IgD-negative memory B cell (primary cell): ENCODE measurements at regions not wholly inside any gene's neighbourhood (a gene's known extent, or its start where the extent isn't known, plus 50 kb on each side); places are given as distances from the start of the nearest gene placed in this dataset.
A peak's percentile ranks its signal among the peaks of the same experiment; 100 is the strongest.

Source experiments
- H3K27ac Mint-ChIP-seq, 3 donors: one replicate each; pipeline ENCODE4 v1.8.0; 2020 to 2022; ENCODE audit warnings: mild to moderate bottlenecking in 3 of 3, mixed read lengths in 3 of 3, moderate library complexity in 1 of 3
- H3K27me3 Mint-ChIP-seq: one replicate; pipeline ENCODE4 v1.8.0; 2021; ENCODE audit warnings: mixed read lengths
- H3K36me3 Mint-ChIP-seq: one replicate; pipeline ENCODE4 v1.8.0; 2020; ENCODE audit warnings: mild to moderate bottlenecking, mixed read lengths
- H3K4me1 Mint-ChIP-seq, 3 donors: one replicate each; pipeline ENCODE4 v1.8.0; 2020 to 2022; ENCODE audit warnings: mixed read lengths in 3 of 3, mild to moderate bottlenecking in 1 of 3
- H3K4me3 Mint-ChIP-seq, 4 donors: one replicate each; pipeline ENCODE4 v1.8.0; 2020 to 2022; ENCODE audit warnings: mild to moderate bottlenecking in 4 of 4, mixed read lengths in 4 of 4, moderate library complexity in 3 of 4
- H3K9me3 Mint-ChIP-seq, 3 donors: one replicate each; pipeline ENCODE4 v1.8.0; 2020 to 2021; ENCODE audit warnings: mixed read lengths in 3 of 3, mild to moderate bottlenecking in 1 of 3

- Mint-ChIP-seq H3K4me1 (peaks cover 0 to under 1% (median 0%) of the 10 kb centered on the region in 3 donors), H3K36me3 (peaks cover 2% of the 10 kb centered on the region), H3K4me3 (no peak overlapping the region), H3K27ac (no peak overlapping the region), H3K9me3 (peaks cover 0 to 2% (median 2%) of the 10 kb centered on the region in 3 donors), H3K27me3 (peaks cover 60% of the 10 kb centered on the region)
Measured at GRCh38 chr4:41873380-41874295, 61.6 kb upstream of the TMEM33 start.

DNA sequence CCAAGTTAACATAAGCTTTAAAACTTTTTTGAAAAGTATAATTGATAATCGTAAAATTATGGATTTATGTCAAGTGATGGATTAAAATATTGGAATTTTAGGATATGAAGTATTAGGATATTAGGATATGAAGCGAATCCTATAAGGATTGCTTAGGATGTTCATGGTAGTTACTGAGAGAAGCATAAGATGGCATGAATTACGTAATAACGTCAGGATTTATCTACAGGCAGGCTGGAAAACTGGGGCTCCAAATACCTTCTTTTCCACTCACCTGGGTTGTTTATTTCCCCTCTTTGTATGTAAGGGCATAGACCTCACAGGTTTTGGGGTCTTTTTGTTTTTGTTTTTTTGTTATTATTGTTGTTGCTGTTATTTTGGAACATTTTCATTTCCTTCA, 65.2 kb upstream of the TMEM33 start:
- no peaks in the 10 kb centered on the region for H3K36me3 Mint-ChIP-seq
- no peak overlapping the region for H3K4me3 Mint-ChIP-seq
- no peak overlapping the region for H3K27ac Mint-ChIP-seq
- peaks cover 0 to 7% (median 4%) of the 10 kb centered on the region in 3 donors for H3K4me1 Mint-ChIP-seq
- peaks cover 0 to 2% (median 2%) of the 10 kb centered on the region in 3 donors for H3K9me3 Mint-ChIP-seq
- H3K27me3 Mint-ChIP-seq = peaks cover 59% of the 10 kb centered on the region

DNA sequence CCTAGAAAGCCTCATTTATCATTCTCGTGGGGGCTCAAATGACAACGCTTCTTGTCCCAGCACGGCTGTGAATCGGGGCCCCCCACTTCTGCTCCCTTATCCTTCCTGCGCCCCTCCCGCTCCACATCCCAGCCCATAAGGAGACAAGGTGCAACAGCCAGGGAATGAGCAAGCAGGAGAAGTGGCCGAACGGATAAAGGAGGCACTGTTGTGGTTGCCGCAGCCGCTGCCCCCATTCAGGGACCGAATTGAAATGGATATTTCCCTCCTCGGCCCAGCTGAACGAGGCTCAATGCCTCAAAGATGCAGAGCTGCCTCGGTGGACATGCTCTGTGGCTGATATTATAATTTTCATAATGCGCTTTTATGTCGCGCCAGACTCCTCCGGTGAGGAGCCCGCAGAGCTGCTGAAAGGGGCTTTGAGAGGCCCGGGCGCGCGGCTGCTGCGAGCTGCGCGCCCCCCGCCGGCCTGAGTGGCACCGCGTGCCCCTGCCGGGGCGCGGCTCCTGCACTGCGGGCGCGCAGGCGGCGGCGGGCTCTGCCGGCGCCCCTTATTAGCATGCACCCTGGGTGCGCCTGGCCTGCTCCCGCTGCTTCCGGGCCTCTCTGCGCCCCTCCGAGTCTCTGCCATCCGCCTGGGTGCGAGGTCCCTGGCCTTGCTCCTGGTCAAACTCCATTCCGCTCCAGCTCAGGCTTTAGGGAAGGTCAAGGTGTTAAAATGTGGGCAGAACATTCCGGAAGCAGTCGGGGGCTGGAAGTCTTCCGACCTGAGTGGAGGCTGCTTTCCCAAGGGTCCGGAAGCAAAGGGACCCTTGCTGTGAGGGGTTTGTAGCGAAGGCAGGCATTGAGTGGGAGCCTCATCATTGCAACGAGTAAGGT, 68.2 kb upstream of the TMEM33 start:
- peaks cover 0 to 7% (median 4%) of the 10 kb centered on the region in 3 donors for H3K4me1 Mint-ChIP-seq
- no peak overlapping the region for H3K27ac Mint-ChIP-seq
- peaks cover 0 to under 1% (median under 1%) of the 10 kb centered on the region in 3 donors for H3K9me3 Mint-ChIP-seq
- peaks cover 53% of the 10 kb centered on the region for H3K27me3 Mint-ChIP-seq
- H3K4me3 Mint-ChIP-seq = peak overlapping the region in 1 of 4 donors; percentile 81
- H3K36me3 Mint-ChIP-seq = no peaks in the 10 kb centered on the region

DNA sequence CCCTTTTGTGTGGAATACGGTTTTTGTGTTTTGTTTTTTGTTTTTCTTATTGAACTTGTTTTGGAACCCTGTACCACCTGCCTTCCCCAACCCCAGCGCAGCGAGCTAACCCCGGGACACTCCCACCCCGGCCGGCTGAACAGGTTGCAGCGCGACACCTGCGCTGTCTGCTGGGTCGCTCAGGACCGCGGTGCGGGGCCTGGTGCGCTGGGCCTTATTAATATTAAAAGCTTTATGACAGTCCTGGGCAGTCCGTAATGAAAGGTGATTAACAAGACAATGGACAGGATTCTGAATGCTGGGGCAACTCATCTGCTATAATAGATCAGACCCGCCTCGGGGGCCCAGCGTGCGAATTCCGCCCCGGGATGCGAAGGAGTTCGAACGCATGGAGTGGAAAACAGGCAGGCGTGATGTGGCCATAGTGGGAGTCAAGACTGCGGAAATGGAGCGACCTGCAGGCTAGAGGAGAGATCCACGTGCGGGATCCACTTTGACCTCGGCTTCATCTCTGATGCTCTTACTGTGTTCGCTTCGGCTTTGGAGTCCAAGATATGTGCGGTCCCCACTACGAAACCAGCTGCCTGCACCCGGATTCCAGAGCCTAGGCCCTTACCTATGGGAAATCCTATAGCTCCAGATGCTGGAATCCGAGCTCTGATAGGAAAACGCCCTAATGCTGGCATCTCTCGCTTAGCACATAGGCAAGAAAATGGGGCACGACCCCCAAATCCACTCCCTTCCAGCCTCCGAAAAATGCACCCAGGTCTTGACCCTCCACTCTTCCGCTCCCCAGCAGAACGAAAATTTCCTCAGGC, 69.0 kb upstream of the TMEM33 start:
- Mint-ChIP-seq H3K4me1 (peaks cover 0 to 7% (median 4%) of the 10 kb centered on the region in 3 donors), H3K27me3 (peaks cover 49% of the 10 kb centered on the region), H3K27ac (no peak overlapping the region), H3K36me3 (no peaks in the 10 kb centered on the region), H3K9me3 (no peaks in the 10 kb centered on the region), H3K4me3 (no peak overlapping the region)

DNA sequence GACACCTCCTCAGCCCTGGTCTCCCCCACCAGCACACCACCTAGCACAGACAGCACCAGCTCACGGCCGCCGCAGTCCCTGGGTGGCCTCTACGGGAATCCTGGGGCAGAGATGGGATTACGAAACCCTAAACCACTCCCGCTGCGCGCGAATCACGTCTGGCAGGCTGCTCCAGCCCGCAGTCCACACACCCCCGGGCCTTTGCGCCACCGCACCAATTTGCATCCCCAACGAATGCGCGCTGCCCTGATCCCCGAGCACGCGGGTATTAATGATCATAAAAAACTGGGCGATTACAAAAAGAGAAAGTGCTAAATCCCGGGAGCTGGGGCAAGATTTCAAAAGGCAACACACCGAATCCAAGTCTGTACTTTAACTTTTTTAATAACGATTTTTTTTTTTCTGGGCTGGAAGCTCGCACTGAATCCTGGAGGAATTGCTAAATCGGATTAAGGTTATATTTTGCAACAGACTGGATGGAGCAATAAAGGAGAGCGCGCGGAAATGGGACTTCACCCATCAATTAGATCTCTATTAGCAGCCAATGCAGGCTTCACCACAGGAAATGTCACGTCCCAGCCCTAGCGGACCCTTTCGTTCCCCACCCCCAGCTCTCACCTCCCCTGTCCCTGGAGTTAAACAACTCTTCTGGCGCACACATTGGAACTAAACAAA, 69.8 kb upstream of the TMEM33 start:
- no peaks in the 10 kb centered on the region for H3K36me3 Mint-ChIP-seq
- H3K27ac Mint-ChIP-seq = no peak overlapping the region
- H3K4me3 Mint-ChIP-seq = peak overlapping the region in 1 of 4 donors; percentile 24

DNA sequence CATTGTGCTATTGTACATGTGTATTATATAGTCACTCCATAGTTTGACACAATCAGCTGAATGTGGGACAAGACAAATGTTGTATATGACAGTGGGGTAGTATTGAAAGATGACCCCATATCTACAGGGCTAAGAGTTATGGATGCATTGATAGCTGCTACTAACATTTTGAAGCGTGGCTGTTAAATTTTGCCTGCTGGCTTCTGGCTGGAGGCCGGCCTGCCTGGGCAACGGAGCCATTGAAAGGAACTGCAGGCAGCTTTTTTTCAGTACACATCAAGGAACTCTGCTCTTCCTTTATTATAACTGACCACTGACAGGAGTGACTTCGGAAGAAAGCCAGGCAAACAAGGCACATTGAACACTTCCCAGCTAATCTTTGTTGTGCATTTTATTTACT, 76.1 kb upstream of the TMEM33 start:
- no peaks in the 10 kb centered on the region for H3K4me1 Mint-ChIP-seq
- no peak overlapping the region for H3K4me3 Mint-ChIP-seq
- H3K27ac Mint-ChIP-seq = no peak overlapping the region
- H3K27me3 Mint-ChIP-seq = peaks cover 16% of the 10 kb centered on the region
- no peaks in the 10 kb centered on the region for H3K36me3 Mint-ChIP-seq
- H3K9me3 Mint-ChIP-seq = no peaks in the 10 kb centered on the region

More for the DNA sequence above, 69.8 kb upstream of the TMEM33 start:
- Mint-ChIP-seq H3K4me1 (peaks cover 0 to 7% (median 4%) of the 10 kb centered on the region in 3 donors), H3K9me3 (no peaks in the 10 kb centered on the region), H3K27me3 (peaks cover 47% of the 10 kb centered on the region)

DNA sequence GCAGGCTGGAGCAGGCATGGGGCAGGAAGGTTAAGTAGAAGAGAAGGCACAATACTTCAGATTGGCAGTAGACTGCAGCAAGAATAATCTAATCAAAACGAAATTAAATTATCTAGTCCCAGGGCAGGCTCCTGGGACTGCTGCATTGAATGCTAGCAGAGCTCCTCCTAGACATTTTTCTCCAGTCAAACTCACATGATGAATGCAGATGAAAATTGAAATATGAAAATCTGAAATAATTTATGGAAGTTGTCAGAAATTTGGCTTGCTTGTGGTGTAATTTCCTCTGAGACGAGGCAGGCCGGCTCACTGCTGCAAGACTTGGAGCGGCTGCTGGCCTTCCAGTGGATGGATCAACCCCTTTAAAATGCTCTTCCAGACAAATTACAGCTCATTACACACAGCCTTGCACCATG, 78.0 kb upstream of the TMEM33 start:
- Mint-ChIP-seq H3K4me1 (no peaks in the 10 kb centered on the region), H3K36me3 (no peaks in the 10 kb centered on the region), H3K27ac (no peak overlapping the region), H3K27me3 (peaks cover 7% of the 10 kb centered on the region), H3K9me3 (no peaks in the 10 kb centered on the region), H3K4me3 (no peak overlapping the region)

DNA sequence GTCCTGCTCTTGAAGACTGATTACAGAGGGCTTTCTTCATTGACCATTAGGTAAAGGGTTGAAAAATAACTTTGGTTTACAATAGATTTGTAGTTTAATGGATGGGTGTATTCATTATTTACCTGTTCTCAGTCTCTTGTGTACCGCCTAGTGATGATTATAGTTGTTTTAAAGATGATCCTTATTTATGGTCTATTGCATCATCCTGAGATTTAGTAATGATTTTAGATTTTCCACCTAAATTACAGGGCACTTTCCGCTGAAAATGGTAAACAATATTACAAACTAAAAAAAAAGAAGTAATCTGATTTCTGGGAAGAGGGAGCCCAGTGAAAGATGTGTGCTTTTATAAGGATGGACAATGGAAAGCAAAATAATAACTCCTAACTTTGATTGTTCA, 78.4 kb upstream of the TMEM33 start:
- H3K27me3 Mint-ChIP-seq = peaks cover 7% of the 10 kb centered on the region
- no peaks in the 10 kb centered on the region for H3K4me1 Mint-ChIP-seq
- no peak overlapping the region for H3K27ac Mint-ChIP-seq
- no peaks in the 10 kb centered on the region for H3K9me3 Mint-ChIP-seq
- H3K4me3 Mint-ChIP-seq = no peak overlapping the region
- no peaks in the 10 kb centered on the region for H3K36me3 Mint-ChIP-seq

DNA sequence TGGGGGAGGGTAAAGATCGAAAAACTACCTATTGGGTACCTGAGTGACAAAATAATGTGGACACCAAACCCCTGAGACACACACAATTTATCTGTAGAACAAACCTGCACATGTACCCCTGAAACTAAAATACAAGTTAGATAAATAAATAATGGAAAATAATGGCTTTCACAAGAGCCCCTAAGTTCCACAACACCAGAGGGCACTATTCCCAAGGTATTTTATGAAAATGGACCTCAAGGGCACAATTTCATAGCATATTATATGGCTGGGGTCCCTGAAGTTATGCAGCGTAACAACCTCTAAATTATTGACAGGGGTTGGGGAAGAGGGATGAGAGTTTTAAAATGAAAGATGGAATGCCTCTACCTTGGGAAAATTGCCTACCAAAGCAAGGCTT, 81.3 kb upstream of the TMEM33 start:
- no peaks in the 10 kb centered on the region for H3K36me3 Mint-ChIP-seq
- peak overlapping the region in 1 of 4 donors; percentile 5 for H3K4me3 Mint-ChIP-seq
- H3K4me1 Mint-ChIP-seq = no peaks in the 10 kb centered on the region
- no peak overlapping the region for H3K27ac Mint-ChIP-seq
- peaks cover 4% of the 10 kb centered on the region for H3K27me3 Mint-ChIP-seq
- no peaks in the 10 kb centered on the region for H3K9me3 Mint-ChIP-seq

DNA sequence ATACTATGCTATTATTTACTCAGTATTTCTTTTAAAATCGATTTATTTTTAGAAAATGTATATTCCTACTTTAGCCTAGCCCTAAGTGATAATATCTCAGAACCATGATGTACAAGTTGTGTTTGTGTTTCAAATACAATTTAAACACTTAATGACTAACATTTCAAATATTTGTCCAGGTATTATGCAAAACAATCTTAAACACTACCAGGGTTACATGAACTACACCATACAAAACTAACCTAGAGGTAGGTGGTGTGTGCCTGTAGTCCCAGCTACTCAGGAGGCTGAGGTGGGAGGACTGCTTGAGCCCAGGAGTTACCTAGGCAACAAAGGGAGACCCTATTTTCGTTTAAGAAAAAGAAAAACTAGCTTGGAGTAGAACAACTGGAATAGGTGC, 83.0 kb upstream of the TMEM33 start:
- Mint-ChIP-seq H3K4me3 (no peak overlapping the region), H3K4me1 (no peaks in the 10 kb centered on the region), H3K27ac (no peak overlapping the region), H3K9me3 (no peaks in the 10 kb centered on the region), H3K36me3 (no peaks in the 10 kb centered on the region), H3K27me3 (peaks cover 4% of the 10 kb centered on the region)

- Mint-ChIP-seq H3K4me3 (no peak overlapping the region), H3K27ac (no peak overlapping the region), H3K4me1 (no peaks in the 10 kb centered on the region), H3K9me3 (no peaks in the 10 kb centered on the region), H3K27me3 (peaks cover 4% of the 10 kb centered on the region), H3K36me3 (no peaks in the 10 kb centered on the region)
Measured at GRCh38 chr4:41851621-41852020, 83.6 kb upstream of the TMEM33 start.

GRCh38 chr4:41844327-41844726, 90.9 kb upstream of the TMEM33 start:
- no peak overlapping the region for H3K27ac Mint-ChIP-seq
- peaks cover 0 to 6% (median 3%) of the 10 kb centered on the region in 3 donors for H3K9me3 Mint-ChIP-seq
- H3K4me1 Mint-ChIP-seq = peaks cover 0 to 4% (median 0%) of the 10 kb centered on the region in 3 donors
- H3K4me3 Mint-ChIP-seq = no peak overlapping the region
- H3K27me3 Mint-ChIP-seq = peaks cover 9% of the 10 kb centered on the region
- H3K36me3 Mint-ChIP-seq = no peaks in the 10 kb centered on the region

DNA sequence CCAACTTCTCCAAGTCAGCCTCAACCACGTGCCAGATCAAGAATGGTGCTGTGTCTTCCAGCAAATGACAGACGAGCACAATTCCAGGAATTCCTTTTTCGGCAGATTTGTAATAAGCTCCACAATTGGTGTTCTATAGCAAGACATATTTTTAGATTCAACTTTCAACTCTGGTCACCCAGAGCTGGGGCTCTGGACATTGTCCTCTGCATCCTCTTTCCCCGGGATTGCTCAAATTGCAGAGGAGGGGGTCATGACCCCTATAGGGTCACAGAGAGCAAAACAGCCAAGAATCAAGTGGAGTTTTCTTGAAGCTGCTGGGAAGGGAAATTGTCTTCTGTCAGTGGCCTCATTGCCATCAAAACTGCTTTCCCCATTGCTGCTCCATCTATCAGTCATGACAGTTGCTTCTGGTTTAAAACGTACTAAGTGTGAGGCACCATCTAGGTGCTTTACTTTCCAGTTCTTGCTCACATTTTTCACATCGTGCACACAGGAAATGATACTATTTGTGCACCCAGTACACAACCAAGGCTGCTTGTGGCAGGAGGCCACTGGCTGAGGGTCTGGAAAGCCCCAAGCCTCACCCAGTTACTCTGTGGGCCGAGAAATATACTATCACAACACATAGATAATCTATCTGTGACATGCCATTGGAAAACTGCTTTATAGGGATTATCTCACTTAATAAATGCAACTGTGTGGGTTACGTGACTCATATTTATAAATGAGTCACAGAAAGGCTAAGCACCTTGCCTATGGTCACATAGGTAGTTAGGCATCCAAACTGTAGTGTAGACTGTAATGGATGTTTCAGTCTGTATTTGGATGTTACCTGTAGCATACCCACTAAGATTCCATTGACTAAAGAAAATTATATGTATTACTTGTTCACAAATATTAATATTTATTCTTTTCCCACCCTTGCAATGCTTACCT, 91.7 kb upstream of the PHOX2B start:
- H3K4me3 Mint-ChIP-seq = no peak overlapping the region
- no peaks in the 10 kb centered on the region for H3K36me3 Mint-ChIP-seq
- H3K9me3 Mint-ChIP-seq = peaks cover 0 to 7% (median 6%) of the 10 kb centered on the region in 3 donors
- no peak overlapping the region for H3K27ac Mint-ChIP-seq
- H3K27me3 Mint-ChIP-seq = peaks cover 11% of the 10 kb centered on the region
- peaks cover 0 to 4% (median 0%) of the 10 kb centered on the region in 3 donors for H3K4me1 Mint-ChIP-seq
